Left hindlimb (tissue), 1 donor: ENCODE measurements at regions not wholly inside any gene's neighbourhood (a gene's known extent, or its start where the extent isn't known, plus 50 kb on each side); places are given as distances from the start of the nearest gene placed in this dataset.

ENCODE experiments used
- DNase-seq: peaks from one replicate; pipeline ENCODE4 v3.0.0-alpha.2; 2018

DNA sequence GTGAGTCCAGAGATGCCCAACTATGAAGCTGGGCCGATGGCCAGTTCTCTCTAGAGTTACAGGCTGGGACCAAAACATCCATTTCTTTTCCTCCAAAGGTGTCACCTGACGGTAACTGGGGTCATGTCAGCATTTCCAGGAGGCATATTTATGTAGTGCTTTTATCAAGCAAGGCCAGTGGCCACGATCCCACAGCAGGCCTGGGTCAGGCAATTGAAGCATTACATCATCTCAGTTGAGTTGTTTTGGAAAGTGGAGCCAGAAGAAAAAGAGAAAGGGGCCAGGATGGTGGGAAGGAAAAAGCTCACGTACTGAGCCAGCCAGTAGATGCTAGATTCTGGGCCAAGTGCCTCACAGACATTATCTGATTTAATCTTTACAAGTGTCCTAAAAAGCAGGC lies 73.9 kb upstream of the BRINP1 start:
- DNase-seq, result no peak

GRCh38 chr9:119441832-119442231 lies 72.6 kb upstream of the BRINP1 start:
- DNase-seq, result no peak

GRCh38 chr9:119441338-119441737 lies 72.1 kb upstream of the BRINP1 start:
- no peak for DNase-seq

DNA sequence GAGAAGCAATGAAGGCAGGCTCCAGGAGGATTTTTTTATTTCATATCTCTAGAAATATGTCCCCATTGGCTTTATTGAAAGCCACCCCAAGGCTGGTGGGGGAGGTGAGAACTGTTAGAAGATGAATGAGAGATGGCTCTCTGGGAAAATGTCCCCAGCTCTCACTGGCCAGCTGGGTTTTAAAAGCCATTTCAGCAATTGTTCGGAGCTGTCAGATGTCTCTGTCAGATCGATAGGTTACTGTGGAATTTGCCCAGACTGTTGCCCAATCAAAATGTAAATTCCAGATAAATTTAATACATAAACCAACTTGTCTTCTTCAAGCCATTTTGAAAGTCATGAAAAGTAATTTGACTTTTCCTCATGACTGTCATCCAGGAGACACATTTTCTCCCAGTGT lies 67.0 kb upstream of the BRINP1 start:
- DNase-seq, result no peak

GRCh38 chr9:119435076-119435475 lies 65.8 kb upstream of the BRINP1 start:
- no peak for DNase-seq

GRCh38 chr9:119432428-119432827 lies 63.2 kb upstream of the BRINP1 start:
- no peak for DNase-seq

- no peak for DNase-seq
Measured at GRCh38 chr9:119429302-119429701, 60.1 kb upstream of the BRINP1 start.

- no peak for DNase-seq
Measured at GRCh38 chr9:119420231-119420630, 51.0 kb upstream of the BRINP1 start.
